Thyroid gland (tissue), 4 donors: ENCODE measurements at regions not wholly inside any gene's neighbourhood (a gene's known extent, or its start where the extent isn't known, plus 50 kb on each side); places are given as distances from the start of the nearest gene placed in this dataset.

ENCODE experiments used
- DNase-seq, 2 donors: peaks; one replicate each; pipeline ENCODE4 v3.0.0-alpha.2; 2019
- H3K27ac ChIP-seq, 3 donors: fragments of 200-600 bp; sonication (generic); 1 replicate in 2 of 3; 2 replicates in 1 of 3; pipeline ENCODE4 v1.5.1; 2016 to 2019; ENCODE audit warnings: mild to moderate bottlenecking in 1 of 3, moderate library complexity in 1 of 3
- H3K27me3 ChIP-seq: fragments of 200-600 bp; sonication (generic); one replicate; pipeline ENCODE4 v1.5.1; 2019
- H3K36me3 ChIP-seq, 2 donors: fragments of 200-600 bp; sonication (generic); one replicate each; pipeline ENCODE4 v1.5.1; 2016 to 2019
- H3K4me1 ChIP-seq, 2 donors: fragments of 200-600 bp; sonication (generic); one replicate each; pipeline ENCODE4 v1.5.1; 2017 to 2019
- H3K4me3 ChIP-seq, 3 donors: fragments of 200-600 bp; sonication (generic); replicated peaks in 1 of 3; 1 replicate in 2 of 3; 2 replicates in 1 of 3; pipeline ENCODE4 v1.5.1; 2016; ENCODE audit warnings: mild to moderate bottlenecking in 1 of 3
- H3K9me3 ChIP-seq: fragments of 200-600 bp; sonication (generic); one replicate; pipeline ENCODE4 v1.5.1; 2017
- CTCF ChIP-seq, 6 experiments: fragments of 200-600 bp in 3 of 6; fragments of 450-650 bp in 3 of 6; sonication (generic) in 3 of 6; IDR thresholded peaks; one replicate each; pipeline ENCODE4 v1.5.1; 2016 to 2019; ENCODE audit warnings: antibody characterized with exemption in 6 of 6, mild to moderate bottlenecking in 2 of 6, inconsistent platforms in 1 of 6, moderate library complexity in 1 of 6
- POLR2A ChIP-seq, 2 donors: fragments of 450-650 bp; IDR thresholded peaks; one replicate each; pipeline ENCODE4 v1.6.1; 2017; ENCODE audit warnings: antibody characterized with exemption in 2 of 2, mild to moderate bottlenecking in 2 of 2, moderate library complexity in 1 of 2
- WGBS, 2 donors: methylation state at CpG; one replicate each; pipeline ENCODE4 v1.1.5; 2017; 5-methylcytosine and 5-hydroxymethylcytosine counted together
- intact Hi-C: fragments of 100-400 bp; cut with DNase I; formaldehyde crosslinking; loops from one replicate; pipeline ENCODE4 v1.15.1; 2023

DNA sequence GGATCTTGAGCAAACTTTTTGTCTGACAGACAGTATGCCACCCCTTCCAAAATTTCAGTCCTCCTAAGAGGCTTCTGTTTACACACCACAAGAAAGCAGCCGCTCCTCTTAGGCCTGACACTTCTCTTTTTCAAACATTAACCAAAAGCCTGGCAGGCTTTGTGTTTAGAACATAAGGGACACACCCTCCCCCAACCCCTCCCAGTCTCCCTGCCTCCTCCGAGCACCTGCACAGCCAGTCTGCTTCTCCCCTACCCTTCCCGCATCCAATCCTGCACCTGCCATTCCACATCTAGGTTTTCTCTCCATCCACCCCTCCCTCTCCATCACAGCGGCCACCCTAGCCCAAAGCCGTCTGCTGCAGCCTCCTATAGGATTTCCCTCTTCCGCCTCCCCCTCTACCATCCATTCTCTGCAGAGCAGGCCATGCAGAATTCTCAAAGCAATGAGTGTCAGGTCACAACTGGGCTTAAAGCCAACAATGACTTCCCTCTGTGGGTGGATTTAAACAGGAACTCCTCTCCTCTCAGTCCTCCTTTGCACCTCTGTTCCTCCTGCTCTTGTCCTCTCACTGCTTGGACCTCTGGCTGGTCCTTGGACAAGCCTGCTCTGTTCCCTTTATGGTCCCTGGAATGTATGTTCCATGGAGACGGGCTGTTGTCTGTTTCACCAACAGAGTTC lies 478.2 kb downstream of the NPHP4 start:
- TF ChIP-seq CTCF (IDR thresholded peaks at IDR 0.05) (no peak), POLR2A (IDR thresholded peaks at IDR 0.05) (no peak)
- H3K9me3 ChIP-seq, result no peaks in the 10 kb centered on the region
- WGBS, 2 donors, result 51 to 59% methylated on average over 7 of the region's 7 CpGs
- H3K4me1 ChIP-seq, result peaks cover 0 to 3% of the 10 kb centered on the region in 2 donors
- H3K27ac ChIP-seq, result no peak overlapping the region
- H3K4me3 ChIP-seq, result no peak overlapping the region
- H3K36me3 ChIP-seq, result no peaks in the 10 kb centered on the region
- H3K27me3 ChIP-seq, result no peaks in the 10 kb centered on the region
- intact Hi-C loops, result no loop called here
- DNase-seq, result no peak

DNA sequence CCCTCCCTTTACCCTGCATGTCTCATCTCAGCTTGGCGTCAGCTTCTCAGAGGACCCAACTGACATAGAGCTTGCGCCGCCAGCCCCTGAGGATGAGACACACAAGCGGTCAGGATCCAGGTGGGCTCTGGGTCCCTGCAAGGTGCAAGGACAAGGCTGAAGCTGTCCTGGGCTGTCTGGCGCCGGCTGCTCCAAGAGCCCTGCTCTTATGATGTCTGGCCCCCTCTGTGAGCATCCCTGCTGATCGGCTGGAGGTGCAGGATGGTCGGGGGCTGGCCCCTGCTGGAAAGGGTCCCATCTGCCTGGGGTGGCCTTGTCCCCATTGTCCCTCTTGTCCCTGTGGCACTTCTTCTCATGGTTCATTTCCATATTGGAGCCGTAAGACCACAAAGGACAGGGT lies 479.0 kb downstream of the NPHP4 start:
- no peak for DNase-seq
- H3K4me3 ChIP-seq, result no peak overlapping the region
- intact Hi-C loops, result no loop called here
- H3K9me3 ChIP-seq, result no peaks in the 10 kb centered on the region
- H3K27ac ChIP-seq, result no peak overlapping the region
- no peaks in the 10 kb centered on the region for H3K27me3 ChIP-seq
- H3K36me3 ChIP-seq, result no peaks in the 10 kb centered on the region
- H3K4me1 ChIP-seq, result peaks cover 0 to 3% of the 10 kb centered on the region in 2 donors
- no peak for TF ChIP-seq POLR2A (IDR thresholded peaks at IDR 0.05)
- no peak for TF ChIP-seq CTCF (IDR thresholded peaks at IDR 0.05)
- 90 to 97% methylated on average over 5 to 9 of the region's 9 CpGs for WGBS, 2 donors

GRCh38 chr1:5511381-5512097 lies 480.7 kb downstream of the NPHP4 start:
- 75 to 83% methylated on average over 9 of the region's 9 CpGs for WGBS, 2 donors
- H3K4me3 ChIP-seq, result no peak overlapping the region
- TF ChIP-seq POLR2A (IDR thresholded peaks at IDR 0.05), result no peak
- no peak for TF ChIP-seq CTCF (IDR thresholded peaks at IDR 0.05)
- H3K9me3 ChIP-seq, result no peaks in the 10 kb centered on the region
- H3K27me3 ChIP-seq, result no peaks in the 10 kb centered on the region
- intact Hi-C loops, result no loop called here
- peaks cover 0 to 3% of the 10 kb centered on the region in 2 donors for H3K4me1 ChIP-seq
- no peaks in the 10 kb centered on the region for H3K36me3 ChIP-seq
- no peak overlapping the region for H3K27ac ChIP-seq
- no peak for DNase-seq

- TF ChIP-seq CTCF (IDR thresholded peaks at IDR 0.05), result peak; percentile 75 to 99 (median 89)
- no peak for TF ChIP-seq POLR2A (IDR thresholded peaks at IDR 0.05)
- H3K36me3 ChIP-seq, result no peaks in the 10 kb centered on the region
- H3K4me3 ChIP-seq, result no peak overlapping the region
- H3K9me3 ChIP-seq, result no peaks in the 10 kb centered on the region
- H3K27me3 ChIP-seq, result no peaks in the 10 kb centered on the region
- peaks cover 3 to 9% of the 10 kb centered on the region in 2 donors for H3K4me1 ChIP-seq
- H3K27ac ChIP-seq, result no peak overlapping the region
- intact Hi-C loops, result no loop called here
- 32 to 41% methylated on average over 18 to 20 of the region's 21 CpGs for WGBS, 2 donors
- DNase-seq, result peak; percentile 52 to 58
Observed at GRCh38 chr1:5509664-5510452, 482.4 kb downstream of the NPHP4 start.
